ENCODE measurements at regions not wholly inside any gene's neighbourhood (a gene's known extent, or its start where the extent isn't known, plus 50 kb on each side); places are given as distances from the start of the nearest gene placed in this dataset.

GRCh38 chr12:77344651-77345050 lies 279.3 kb upstream of the E2F7 start:
- no peak for DNase-seq

GRCh38 chr12:77343291-77343690 lies 277.9 kb upstream of the E2F7 start:
- no peak for DNase-seq

GRCh38 chr12:77342253-77342652 lies 276.9 kb upstream of the E2F7 start:
- no peak for DNase-seq

- no peak for DNase-seq
Measured at GRCh38 chr12:77339610-77340009, 274.2 kb upstream of the E2F7 start.

- peak; percentile 20 for DNase-seq
Measured at GRCh38 chr12:77337362-77337761, 272.0 kb upstream of the E2F7 start.

- no peak for DNase-seq
Measured at GRCh38 chr12:77334806-77335205, 269.4 kb upstream of the E2F7 start.

- DNase-seq, result no peak
Measured at GRCh38 chr12:77328326-77328725, 263.0 kb upstream of the E2F7 start.

- no peak for DNase-seq
Measured at GRCh38 chr12:77325511-77326236, 260.3 kb upstream of the E2F7 start.

GRCh38 chr12:77324763-77325468 lies 259.5 kb upstream of the E2F7 start:
- DNase-seq, result no peak

GRCh38 chr12:77324416-77324762 lies 259.0 kb upstream of the E2F7 start:
- no peak for DNase-seq

- DNase-seq, result no peak
Measured at GRCh38 chr12:77323788-77324415, 258.5 kb upstream of the E2F7 start.

GRCh38 chr12:77319166-77319565 lies 253.8 kb upstream of the E2F7 start:
- no peak for DNase-seq

- no peak for DNase-seq
Measured at GRCh38 chr12:77315407-77315806, 250.0 kb upstream of the E2F7 start.

GRCh38 chr12:77314378-77315052 lies 249.1 kb upstream of the E2F7 start:
- DNase-seq, result no peak

- DNase-seq, result no peak
Measured at GRCh38 chr12:77308056-77308455, 242.7 kb upstream of the E2F7 start.

GRCh38 chr12:77300811-77301210 lies 235.4 kb upstream of the E2F7 start:
- DNase-seq, result no peak

GRCh38 chr12:77299910-77300669 lies 234.7 kb upstream of the E2F7 start:
- DNase-seq, result no peak

GRCh38 chr12:77299001-77299400 lies 233.6 kb upstream of the E2F7 start:
- no peak for DNase-seq

- DNase-seq, result no peak
Measured at GRCh38 chr12:77294016-77294415, 228.6 kb upstream of the E2F7 start.

GRCh38 chr12:77274926-77275325 lies 209.6 kb upstream of the E2F7 start:
- no peak for DNase-seq

- DNase-seq, result no peak
Measured at GRCh38 chr12:77273898-77274297, 208.5 kb upstream of the E2F7 start.

- DNase-seq, result no peak
Measured at GRCh38 chr12:77256956-77257355, 191.6 kb upstream of the E2F7 start.

GRCh38 chr12:77253321-77253720 lies 188.0 kb upstream of the E2F7 start:
- DNase-seq, result no peak
